HG03342 (cell line): ENCODE measurements at regions not wholly inside any gene's neighbourhood (a gene's known extent, or its start where the extent isn't known, plus 50 kb on each side); places are given as distances from the start of the nearest gene placed in this dataset.
"Not testable (repeated sequence)": the region's sequence is repeated elsewhere in the genome, so short reads cannot be mapped to it uniquely, and the experiment has no call there.

ENCODE experiments used
- ATAC-seq: cut with Tn5 transposase; IDR thresholded peaks from one replicate; pipeline ENCODE4 v1.9.1; 2021; ENCODE audit warnings: mild to moderate bottlenecking, moderate library complexity; ENCODE audit not compliant: unreplicated experiment

GRCh38 chr4:154164931-154165839, 326.4 kb downstream of the DCHS2 start:
- ATAC-seq, result peak; percentile 74

GRCh38 chr4:154160519-154161301, 330.9 kb downstream of the DCHS2 start:
- ATAC-seq, result no peak

GRCh38 chr4:154158361-154159155, 333.0 kb downstream of the DCHS2 start:
- ATAC-seq, result no peak

GRCh38 chr4:154152546-154152945, 339.1 kb downstream of the DCHS2 start:
- ATAC-seq, result no peak

- not testable (repeated sequence) for ATAC-seq
These were observed 342.4 kb downstream of the DCHS2 start for GRCh38 chr4:154149236-154149635.

GRCh38 chr4:154143720-154144119, 347.9 kb downstream of the DCHS2 start:
- no peak for ATAC-seq

- no peak for ATAC-seq
These were observed 348.9 kb downstream of the DCHS2 start for GRCh38 chr4:154142664-154143063.

GRCh38 chr4:154140869-154141268, 350.7 kb downstream of the DCHS2 start:
- ATAC-seq, result no peak

- ATAC-seq, result no peak
These were observed 348.5 kb upstream of the SFRP2 start for GRCh38 chr4:154137320-154137905.

GRCh38 chr4:154135576-154135975, 346.7 kb upstream of the SFRP2 start:
- no peak for ATAC-seq

GRCh38 chr4:154132406-154132805, 343.5 kb upstream of the SFRP2 start:
- ATAC-seq, result no peak

GRCh38 chr4:154126276-154126675, 337.4 kb upstream of the SFRP2 start:
- no peak for ATAC-seq

GRCh38 chr4:154125340-154125739, 336.5 kb upstream of the SFRP2 start:
- no peak for ATAC-seq

- ATAC-seq, result no peak
These were observed 335.8 kb upstream of the SFRP2 start for GRCh38 chr4:154124539-154125255.

GRCh38 chr4:154123897-154124296, 335.0 kb upstream of the SFRP2 start:
- ATAC-seq, result no peak

- no peak for ATAC-seq
These were observed 331.9 kb upstream of the SFRP2 start for GRCh38 chr4:154120690-154121345.

GRCh38 chr4:154120006-154120676, 331.3 kb upstream of the SFRP2 start:
- ATAC-seq, result no peak

- ATAC-seq, result no peak
These were observed 330.4 kb upstream of the SFRP2 start for GRCh38 chr4:154119317-154119716.

GRCh38 chr4:154117726-154118125, 328.8 kb upstream of the SFRP2 start:
- ATAC-seq, result not testable (repeated sequence)
